Right hindlimb (tissue), 1 donor: ENCODE measurements at regions not wholly inside any gene's neighbourhood (a gene's known extent, or its start where the extent isn't known, plus 50 kb on each side); places are given as distances from the start of the nearest gene placed in this dataset.

Experiments
- DNase-seq: peaks from one replicate; pipeline ENCODE4 v3.0.0-alpha.2; 2018

DNA sequence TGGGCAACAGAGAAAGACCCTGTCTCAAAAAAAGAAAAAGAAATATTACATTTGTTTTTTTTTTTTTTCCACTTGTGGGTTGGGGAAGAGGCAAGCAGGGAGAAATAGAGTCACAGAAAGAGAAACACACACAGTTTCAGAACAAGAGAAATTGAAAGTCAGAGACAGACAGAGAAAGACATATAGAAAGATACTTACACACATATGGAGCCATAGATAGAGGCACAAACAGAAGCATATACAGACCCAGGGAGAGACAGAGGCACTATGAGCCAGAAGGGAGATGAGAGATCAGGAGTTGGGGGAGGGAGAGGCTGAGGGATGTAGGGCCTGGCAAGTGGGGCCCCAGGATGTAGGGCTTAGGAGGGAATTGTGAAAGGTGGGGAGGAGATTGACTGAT lies 55.2 kb upstream of the GIMD1 start:
- no peak for DNase-seq

DNA sequence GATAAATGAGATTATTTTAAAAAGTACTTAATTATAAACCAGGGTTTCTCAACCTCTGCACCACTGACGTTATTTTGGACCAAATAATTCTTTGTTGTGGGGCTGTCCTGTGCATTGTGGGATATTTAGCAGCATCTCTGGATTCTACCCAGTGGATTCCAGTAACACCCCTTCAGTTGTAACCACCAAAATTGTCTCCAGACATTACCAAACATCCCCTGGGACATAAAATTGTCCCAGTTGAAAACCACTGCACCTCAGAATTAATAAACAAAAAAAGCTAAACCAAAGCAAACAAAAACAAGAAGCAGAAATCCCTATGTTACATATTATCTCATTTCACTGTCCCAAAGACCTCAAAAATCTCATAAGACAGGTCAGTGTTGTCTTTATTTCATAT lies 54.2 kb upstream of the GIMD1 start:
- no peak for DNase-seq

- no peak for DNase-seq
Observed at GRCh38 chr4:106421441-106422296, 53.1 kb upstream of the GIMD1 start.

DNA sequence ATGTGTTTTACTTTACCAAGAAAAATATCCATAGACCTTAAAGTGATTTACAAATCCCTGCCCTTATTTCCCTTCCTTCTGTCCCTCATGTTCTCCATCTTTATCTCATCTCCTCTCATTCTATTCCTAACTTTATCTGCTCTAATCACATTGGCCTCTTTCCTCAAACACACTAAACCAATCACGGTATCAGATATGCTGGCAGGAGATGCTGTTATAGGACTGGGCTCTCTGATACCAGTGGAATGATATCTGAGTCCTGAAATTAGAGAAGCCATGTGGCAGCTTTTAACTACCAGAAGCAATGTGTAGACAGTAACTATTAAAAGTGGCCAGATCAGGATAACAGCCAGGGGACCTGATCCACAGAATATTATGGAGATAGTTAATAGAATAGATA lies 49.9 kb upstream of the GIMD1 start:
- no peak for DNase-seq
